Stimulated activated CD8-positive, alpha-beta memory T cell treated with anti-CD3 and anti-CD28 coated beads, Interleukin-7, amount 100 ng/mL, for 24 hours (primary cell): ENCODE measurements at regions not wholly inside any gene's neighbourhood (a gene's known extent, or its start where the extent isn't known, plus 50 kb on each side); places are given as distances from the start of the nearest gene placed in this dataset.
"Not testable (repeated sequence)": the region's sequence is repeated elsewhere in the genome, so short reads cannot be mapped to it uniquely, and the experiment has no call there.

ENCODE experiments used
- DNase-seq: peaks from one replicate; pipeline ENCODE4 v3.0.0-alpha.2; 2020; ENCODE audit warnings: low read depth

- no peak for DNase-seq
Observed at GRCh38 chr5:83001796-83002381, 75.3 kb downstream of the TMEM167A start.

- DNase-seq, result no peak
Observed at GRCh38 chr5:83000922-83001321, 76.3 kb downstream of the TMEM167A start.

- no peak for DNase-seq
Observed at GRCh38 chr5:83000428-83000827, 76.8 kb downstream of the TMEM167A start.

- DNase-seq, result no peak
Observed at GRCh38 chr5:82993416-82993815, 83.8 kb downstream of the TMEM167A start.

- no peak for DNase-seq
Observed at GRCh38 chr5:82992646-82993045, 84.5 kb downstream of the TMEM167A start.

GRCh38 chr5:82991678-82992323, 85.4 kb downstream of the TMEM167A start:
- DNase-seq, result no peak

- DNase-seq, result no peak
Observed at GRCh38 chr5:82991059-82991458, 86.1 kb downstream of the TMEM167A start.

- DNase-seq, result no peak
Observed at GRCh38 chr5:82987188-82987587, 90.0 kb downstream of the TMEM167A start.

- no peak for DNase-seq
Observed at GRCh38 chr5:82986404-82986803, 90.8 kb downstream of the TMEM167A start.

GRCh38 chr5:82985763-82986162, 91.4 kb downstream of the TMEM167A start:
- no peak for DNase-seq

- DNase-seq, result no peak
Observed at GRCh38 chr5:82984786-82985735, 92.1 kb downstream of the TMEM167A start.

- DNase-seq, result no peak
Observed at GRCh38 chr5:82982846-82983245, 94.3 kb downstream of the TMEM167A start.

GRCh38 chr5:82976887-82977286, 100.3 kb downstream of the TMEM167A start:
- not testable (repeated sequence) for DNase-seq

- no peak for DNase-seq
Observed at GRCh38 chr5:82975812-82976211, 101.4 kb downstream of the TMEM167A start.

GRCh38 chr5:82975396-82975795, 101.8 kb downstream of the TMEM167A start:
- DNase-seq, result no peak

- DNase-seq, result not testable (repeated sequence)
Observed at GRCh38 chr5:82974346-82974745, 102.8 kb downstream of the TMEM167A start.

- no peak for DNase-seq
Observed at GRCh38 chr5:82971901-82972300, 105.3 kb downstream of the TMEM167A start.

GRCh38 chr5:82971034-82971806, 106.0 kb downstream of the TMEM167A start:
- not testable (repeated sequence) for DNase-seq

GRCh38 chr5:82969221-82969976, 107.8 kb downstream of the TMEM167A start:
- not testable (repeated sequence) for DNase-seq

- no peak for DNase-seq
Observed at GRCh38 chr5:82967072-82967471, 110.1 kb downstream of the TMEM167A start.

- no peak for DNase-seq
Observed at GRCh38 chr5:82959466-82959865, 117.7 kb downstream of the TMEM167A start.
